ENCODE measurements at regions not wholly inside any gene's neighbourhood (a gene's known extent, or its start where the extent isn't known, plus 50 kb on each side); places are given as distances from the start of the nearest gene placed in this dataset.

DNA sequence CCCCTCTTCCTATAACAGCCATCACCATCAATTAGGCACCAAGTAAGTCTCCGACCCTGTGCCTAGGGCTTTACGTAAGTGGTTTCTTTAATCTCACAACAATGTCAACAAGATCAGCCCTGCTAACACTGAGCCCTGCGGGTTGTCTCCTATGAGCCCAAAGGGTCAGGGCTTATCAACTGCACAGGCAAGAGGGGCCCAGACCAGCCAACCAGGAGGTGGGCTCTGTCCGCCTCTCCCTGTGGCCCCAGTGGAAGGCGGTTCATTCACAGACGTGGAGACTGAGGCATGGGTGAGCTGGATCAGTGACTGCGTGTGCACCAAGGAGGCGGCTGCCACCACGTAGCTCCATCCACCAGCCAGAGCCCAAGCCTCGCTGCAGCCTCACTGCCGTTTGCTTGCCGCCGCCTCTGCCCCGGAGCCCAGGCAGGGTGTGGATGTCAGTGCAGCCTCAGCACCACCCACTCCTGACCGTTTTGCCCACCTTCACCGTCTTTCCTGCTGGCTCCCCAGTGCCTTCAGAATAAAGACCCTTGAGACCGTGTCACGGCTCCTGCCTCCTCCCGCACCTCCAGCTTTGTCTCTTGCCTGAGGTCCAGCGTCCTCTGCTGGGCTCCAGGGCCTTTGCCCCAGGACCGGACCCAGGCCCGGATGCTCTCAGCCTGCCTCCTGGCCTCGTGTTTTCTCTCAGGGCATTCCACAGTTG lies 78.7 kb downstream of the DLL1 start:
- TF ChIP-seq, protein P1, sequence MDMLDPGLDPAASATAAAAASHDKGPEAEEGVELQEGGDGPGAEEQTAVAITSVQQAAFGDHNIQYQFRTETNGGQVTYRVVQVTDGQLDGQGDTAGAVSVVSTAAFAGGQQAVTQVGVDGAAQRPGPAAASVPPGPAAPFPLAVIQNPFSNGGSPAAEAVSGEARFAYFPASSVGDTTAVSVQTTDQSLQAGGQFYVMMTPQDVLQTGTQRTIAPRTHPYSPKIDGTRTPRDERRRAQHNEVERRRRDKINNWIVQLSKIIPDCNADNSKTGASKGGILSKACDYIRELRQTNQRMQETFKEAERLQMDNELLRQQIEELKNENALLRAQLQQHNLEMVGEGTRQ (IDR thresholded peaks at IDR 0.05; ENCODE audit: low read length) = no peak
- TF ChIP-seq, protein P2, sequence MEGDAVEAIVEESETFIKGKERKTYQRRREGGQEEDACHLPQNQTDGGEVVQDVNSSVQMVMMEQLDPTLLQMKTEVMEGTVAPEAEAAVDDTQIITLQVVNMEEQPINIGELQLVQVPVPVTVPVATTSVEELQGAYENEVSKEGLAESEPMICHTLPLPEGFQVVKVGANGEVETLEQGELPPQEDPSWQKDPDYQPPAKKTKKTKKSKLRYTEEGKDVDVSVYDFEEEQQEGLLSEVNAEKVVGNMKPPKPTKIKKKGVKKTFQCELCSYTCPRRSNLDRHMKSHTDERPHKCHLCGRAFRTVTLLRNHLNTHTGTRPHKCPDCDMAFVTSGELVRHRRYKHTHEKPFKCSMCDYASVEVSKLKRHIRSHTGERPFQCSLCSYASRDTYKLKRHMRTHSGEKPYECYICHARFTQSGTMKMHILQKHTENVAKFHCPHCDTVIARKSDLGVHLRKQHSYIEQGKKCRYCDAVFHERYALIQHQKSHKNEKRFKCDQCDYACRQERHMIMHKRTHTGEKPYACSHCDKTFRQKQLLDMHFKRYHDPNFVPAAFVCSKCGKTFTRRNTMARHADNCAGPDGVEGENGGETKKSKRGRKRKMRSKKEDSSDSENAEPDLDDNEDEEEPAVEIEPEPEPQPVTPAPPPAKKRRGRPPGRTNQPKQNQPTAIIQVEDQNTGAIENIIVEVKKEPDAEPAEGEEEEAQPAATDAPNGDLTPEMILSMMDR (IDR thresholded peaks at IDR 0.05; ENCODE audit: control extremely low read depth in 1 of 3, insufficient read depth in 1 of 3, low read depth in 1 of 3, low read length in 3 of 3) = peak; percentile 22 to 41 (median 26); a peak in 3 of 4 replicates
- no peak for TF ChIP-seq POLR2A (IDR thresholded peaks at IDR 0.05; ENCODE audit: control extremely low read depth in 1 of 2, low read depth in 2 of 2, low read length in 2 of 2)
- TF ChIP-seq RXRA (IDR thresholded peaks at IDR 0.05; ENCODE audit: insufficient read depth, low read depth, low read length) = no peak
- no peak for TF ChIP-seq POU5F1 (IDR thresholded peaks at IDR 0.05; ENCODE audit: low read depth, low read length)
- no peak for TF ChIP-seq EGR1 (IDR thresholded peaks at IDR 0.05; ENCODE audit: borderline replicate concordance, low read depth, low read length)
- TF ChIP-seq GABPA (IDR thresholded peaks at IDR 0.05; ENCODE audit: borderline replicate concordance, insufficient read depth, low read length) = no peak
- TF ChIP-seq, protein P3, sequence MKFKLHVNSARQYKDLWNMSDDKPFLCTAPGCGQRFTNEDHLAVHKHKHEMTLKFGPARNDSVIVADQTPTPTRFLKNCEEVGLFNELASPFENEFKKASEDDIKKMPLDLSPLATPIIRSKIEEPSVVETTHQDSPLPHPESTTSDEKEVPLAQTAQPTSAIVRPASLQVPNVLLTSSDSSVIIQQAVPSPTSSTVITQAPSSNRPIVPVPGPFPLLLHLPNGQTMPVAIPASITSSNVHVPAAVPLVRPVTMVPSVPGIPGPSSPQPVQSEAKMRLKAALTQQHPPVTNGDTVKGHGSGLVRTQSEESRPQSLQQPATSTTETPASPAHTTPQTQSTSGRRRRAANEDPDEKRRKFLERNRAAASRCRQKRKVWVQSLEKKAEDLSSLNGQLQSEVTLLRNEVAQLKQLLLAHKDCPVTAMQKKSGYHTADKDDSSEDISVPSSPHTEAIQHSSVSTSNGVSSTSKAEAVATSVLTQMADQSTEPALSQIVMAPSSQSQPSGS (IDR thresholded peaks at IDR 0.05; ENCODE audit: low read length) = no peak
- no peak for TF ChIP-seq EP300 (IDR thresholded peaks at IDR 0.05; ENCODE audit: borderline replicate concordance in 1 of 2, low read depth in 2 of 2, low read length in 2 of 2)
- TF ChIP-seq CBX5 (IDR thresholded peaks at IDR 0.05; ENCODE audit: low read depth, low read length) = no peak

Measured in H1 (cell line).